ENCODE measurements at regions not wholly inside any gene's neighbourhood (a gene's known extent, or its start where the extent isn't known, plus 50 kb on each side); places are given as distances from the start of the nearest gene placed in this dataset.

GRCh38 chr10:108980869-108981268, 942.4 kb downstream of the XPNPEP1 start:
- no peak overlapping the region for H3K4me3 ChIP-seq
- no peak for DNase-seq (ENCODE audit: low spot score in 2 of 2)
- H3K27ac ChIP-seq: no peak overlapping the region
- no peaks in the 10 kb centered on the region for H3K4me1 ChIP-seq
- H3K9me3 ChIP-seq: peaks cover 0 to 14% (median 0%) of the 10 kb centered on the region in 4 donors
- H3K36me3 ChIP-seq: no peaks in the 10 kb centered on the region
- H3K27me3 ChIP-seq: no peaks in the 10 kb centered on the region
- no peak for TF ChIP-seq CTCF (IDR thresholded peaks at IDR 0.05)
- no peak for TF ChIP-seq POLR2A (IDR thresholded peaks at IDR 0.05)
- no peak for TF ChIP-seq EP300 (IDR thresholded peaks at IDR 0.05)

GRCh38 chr10:108975459-108976058, 947.8 kb downstream of the XPNPEP1 start:
- H3K9me3 ChIP-seq: peaks cover 0 to 14% (median 0%) of the 10 kb centered on the region in 4 donors
- H3K27me3 ChIP-seq: no peaks in the 10 kb centered on the region
- H3K36me3 ChIP-seq: no peaks in the 10 kb centered on the region
- no peaks in the 10 kb centered on the region for H3K4me1 ChIP-seq
- no peak overlapping the region for H3K27ac ChIP-seq
- 62 to 65% methylated on average over 3 of the region's 3 CpGs for WGBS, 2 donors
- no peak overlapping the region for H3K4me3 ChIP-seq
- DNase-seq (ENCODE audit: low spot score in 2 of 2): no peak
- TF ChIP-seq POLR2A (IDR thresholded peaks at IDR 0.05): no peak
- no peak for TF ChIP-seq EP300 (IDR thresholded peaks at IDR 0.05)
- no peak for TF ChIP-seq CTCF (IDR thresholded peaks at IDR 0.05)

GRCh38 chr10:108970016-108970415, 953.3 kb downstream of the XPNPEP1 start:
- H3K27ac ChIP-seq: no peak overlapping the region
- TF ChIP-seq EP300 (IDR thresholded peaks at IDR 0.05) (no peak), POLR2A (IDR thresholded peaks at IDR 0.05) (no peak), CTCF (IDR thresholded peaks at IDR 0.05) (no peak)
- no peaks in the 10 kb centered on the region for H3K27me3 ChIP-seq
- no peak for DNase-seq (ENCODE audit: low spot score in 2 of 2)
- H3K4me1 ChIP-seq: no peaks in the 10 kb centered on the region
- no peaks in the 10 kb centered on the region for H3K9me3 ChIP-seq
- no peak overlapping the region for H3K4me3 ChIP-seq
- H3K36me3 ChIP-seq: no peaks in the 10 kb centered on the region
- WGBS, 2 donors: 28 to 52% methylated on average over 1 of the region's 1 CpG

- no peak for TF ChIP-seq CTCF (IDR thresholded peaks at IDR 0.05)
- TF ChIP-seq POLR2A (IDR thresholded peaks at IDR 0.05): no peak
- TF ChIP-seq EP300 (IDR thresholded peaks at IDR 0.05): no peak
- H3K4me1 ChIP-seq: no peaks in the 10 kb centered on the region
- H3K36me3 ChIP-seq: no peaks in the 10 kb centered on the region
- WGBS, 2 donors: 94 to 100% methylated on average over 1 of the region's 1 CpG
- DNase-seq (ENCODE audit: low spot score in 2 of 2): no peak
- H3K27ac ChIP-seq: no peak overlapping the region
- no peaks in the 10 kb centered on the region for H3K27me3 ChIP-seq
- H3K4me3 ChIP-seq: no peak overlapping the region
- no peaks in the 10 kb centered on the region for H3K9me3 ChIP-seq
These were observed 956.9 kb downstream of the XPNPEP1 start for GRCh38 chr10:108966411-108966810.

GRCh38 chr10:108966005-108966404, 957.3 kb downstream of the XPNPEP1 start:
- Histone ChIP-seq H3K4me1 (no peaks in the 10 kb centered on the region), H3K4me3 (no peak overlapping the region), H3K9me3 (no peaks in the 10 kb centered on the region), H3K27ac (no peak overlapping the region), H3K27me3 (no peaks in the 10 kb centered on the region), H3K36me3 (no peaks in the 10 kb centered on the region)
- no peak for DNase-seq (ENCODE audit: low spot score in 2 of 2)
- TF ChIP-seq CTCF (IDR thresholded peaks at IDR 0.05) (no peak), POLR2A (IDR thresholded peaks at IDR 0.05) (no peak), EP300 (IDR thresholded peaks at IDR 0.05) (no peak)

All from tibial nerve (tissue), 4 donors.